ENCODE measurements at regions not wholly inside any gene's neighbourhood (a gene's known extent, or its start where the extent isn't known, plus 50 kb on each side); places are given as distances from the start of the nearest gene placed in this dataset.

DNA sequence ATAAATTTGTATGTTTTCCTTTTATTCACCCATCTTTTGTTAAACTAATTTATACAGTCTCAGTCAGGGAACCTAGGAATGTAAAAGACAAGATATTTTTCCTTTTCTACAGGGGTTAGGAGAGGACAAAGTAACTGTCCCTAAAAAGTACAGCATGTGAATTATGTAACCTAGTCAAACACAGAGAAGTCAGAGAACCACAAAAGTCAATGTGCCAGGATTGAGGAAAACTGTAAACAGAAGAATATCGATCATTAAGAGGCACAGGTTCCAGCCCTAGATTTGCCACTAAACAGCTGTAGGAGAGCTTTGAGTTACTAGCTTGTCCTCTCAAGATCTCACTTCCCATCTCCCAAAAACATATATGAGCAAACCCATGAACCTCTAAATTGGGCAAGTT lies 550.9 kb upstream of the FAT3 start:
- FAIRE-seq (no peak), DNase-seq (ENCODE audit: low spot score) (no peak)

DNA sequence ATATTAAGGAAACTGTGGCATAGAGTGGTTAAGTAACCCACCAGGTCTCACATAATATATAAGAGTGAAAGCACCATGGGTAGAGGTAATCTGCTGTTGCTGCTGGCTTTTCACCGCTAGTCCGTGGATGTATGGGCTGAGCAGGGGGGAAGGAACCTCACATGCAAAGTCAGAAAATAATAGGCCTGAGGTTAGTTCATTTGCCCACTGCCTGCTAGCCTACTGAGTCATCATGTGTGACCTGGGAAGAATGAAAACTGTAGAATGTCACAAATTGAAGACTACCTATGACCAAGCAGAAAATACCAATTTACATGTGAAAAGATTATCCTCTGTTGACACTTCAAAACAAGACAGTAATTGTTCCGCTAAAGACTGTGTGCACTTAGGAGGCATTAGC lies 560.1 kb upstream of the FAT3 start:
- no peak for DNase-seq (ENCODE audit: low spot score)
- FAIRE-seq, result no peak

DNA sequence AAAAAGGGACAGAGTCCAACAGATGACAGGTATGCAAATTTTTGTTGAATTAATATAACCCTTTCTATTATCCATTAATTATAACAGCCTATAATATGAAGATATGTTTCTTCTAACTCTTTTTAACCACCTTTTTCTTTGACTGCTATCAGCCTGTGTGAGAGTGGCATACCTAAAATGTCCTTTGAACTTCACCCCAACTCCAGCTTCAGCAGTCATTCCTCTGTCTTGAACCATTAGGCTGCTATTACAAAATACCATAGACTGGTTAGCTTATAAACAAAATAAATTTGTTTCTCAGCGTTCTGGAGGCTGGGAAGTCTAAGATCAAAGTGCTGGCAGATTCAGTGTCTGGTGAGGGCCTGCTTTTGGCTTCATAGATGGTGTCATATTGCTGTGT lies 564.6 kb upstream of the FAT3 start:
- no peak for DNase-seq (ENCODE audit: low spot score)
- FAIRE-seq, result no peak

- no peak for DNase-seq (ENCODE audit: low spot score)
- no peak for FAIRE-seq
Observed at GRCh38 chr11:91654686-91655085, 569.9 kb upstream of the FAT3 start.

GRCh38 chr11:91653079-91653754 lies 571.4 kb upstream of the FAT3 start:
- FAIRE-seq (no peak), DNase-seq (ENCODE audit: low spot score) (no peak)

DNA sequence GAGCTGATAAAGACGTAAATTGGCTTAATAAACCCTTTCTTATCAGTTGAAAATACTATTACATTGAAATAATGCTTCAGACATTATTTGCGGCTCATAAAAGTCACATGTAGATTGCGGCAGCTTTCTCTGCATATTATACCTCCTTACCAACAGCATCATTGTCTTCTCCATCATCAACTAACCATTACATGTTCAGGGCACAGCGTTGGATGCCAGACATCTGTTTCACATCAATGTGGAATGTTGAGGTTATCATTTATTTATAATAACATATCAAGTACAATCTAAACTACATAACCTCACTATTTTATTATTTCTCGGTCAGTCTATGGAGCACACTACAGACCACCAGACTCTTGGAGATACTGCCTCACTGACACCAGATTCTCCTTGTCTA lies 573.8 kb upstream of the FAT3 start:
- DNase-seq (ENCODE audit: low spot score) (no peak), FAIRE-seq (no peak)

GRCh38 chr11:91641153-91641552 lies 583.5 kb upstream of the FAT3 start:
- no peak for DNase-seq (ENCODE audit: low spot score)
- no peak for FAIRE-seq

DNA sequence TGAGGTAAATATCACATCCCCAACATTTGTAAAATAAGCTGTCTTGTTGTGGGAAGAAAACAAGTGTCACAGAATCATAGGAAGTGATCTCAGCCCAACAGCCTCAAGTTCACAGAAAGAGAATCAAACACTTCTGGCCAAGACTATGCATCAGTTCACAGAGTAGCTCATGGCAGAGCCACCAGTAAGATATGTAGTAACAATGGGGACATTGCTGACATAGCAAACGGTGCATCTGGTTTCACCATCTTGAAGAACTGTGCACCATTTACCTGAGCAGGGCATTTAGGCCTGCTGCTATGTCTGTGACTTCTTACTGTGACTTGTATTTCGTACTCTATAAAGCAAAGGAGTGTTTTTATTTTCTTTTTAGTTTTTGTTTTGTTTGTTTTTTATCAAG lies 585.3 kb upstream of the FAT3 start:
- DNase-seq (ENCODE audit: low spot score), result no peak
- FAIRE-seq, result no peak

- FAIRE-seq (no peak), DNase-seq (ENCODE audit: low spot score) (no peak)
Observed at GRCh38 chr11:91630916-91631673, 593.5 kb upstream of the FAT3 start.

- DNase-seq (ENCODE audit: low spot score) (peak; percentile 5), FAIRE-seq (no peak)
Observed at GRCh38 chr11:91625495-91625894, 599.1 kb upstream of the FAT3 start.

- FAIRE-seq, result no peak
Observed at GRCh38 chr11:91624021-91624420, 600.6 kb upstream of the FAT3 start.

GRCh38 chr11:91608677-91609076 lies 615.9 kb upstream of the FAT3 start:
- no peak for FAIRE-seq
- DNase-seq (ENCODE audit: low spot score), result no peak

More at GRCh38 chr11:91624021-91624420, 600.6 kb upstream of the FAT3 start:
- no peak for DNase-seq (ENCODE audit: low spot score)

- FAIRE-seq (no peak), DNase-seq (ENCODE audit: low spot score) (no peak)
Observed at GRCh38 chr11:91596111-91596510, 628.5 kb upstream of the FAT3 start.

DNA sequence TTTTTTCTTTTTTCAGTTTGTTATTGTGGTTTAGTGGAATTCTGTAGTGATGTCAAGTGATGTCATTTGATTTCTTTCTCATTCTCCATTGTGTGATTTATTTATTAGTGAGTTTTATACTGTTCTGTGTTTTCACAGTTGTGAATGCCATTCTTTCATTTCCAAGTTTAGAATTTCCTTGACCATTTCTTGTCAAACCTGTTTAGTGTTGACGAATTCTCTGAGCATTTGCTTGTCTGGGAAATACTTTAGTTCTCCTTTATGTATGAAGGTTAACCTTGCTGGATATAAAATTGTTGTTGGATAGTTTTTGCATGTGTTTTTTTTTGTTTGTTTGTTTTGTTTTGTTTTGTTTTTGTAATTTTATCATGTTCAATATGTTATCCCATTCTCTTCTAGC lies 633.6 kb upstream of the FAT3 start:
- DNase-seq (ENCODE audit: low spot score) (no peak), FAIRE-seq (no peak)

- FAIRE-seq, result no peak
- DNase-seq (ENCODE audit: low spot score), result no peak
Observed at GRCh38 chr11:91587131-91587530, 637.5 kb upstream of the FAT3 start.

DNA sequence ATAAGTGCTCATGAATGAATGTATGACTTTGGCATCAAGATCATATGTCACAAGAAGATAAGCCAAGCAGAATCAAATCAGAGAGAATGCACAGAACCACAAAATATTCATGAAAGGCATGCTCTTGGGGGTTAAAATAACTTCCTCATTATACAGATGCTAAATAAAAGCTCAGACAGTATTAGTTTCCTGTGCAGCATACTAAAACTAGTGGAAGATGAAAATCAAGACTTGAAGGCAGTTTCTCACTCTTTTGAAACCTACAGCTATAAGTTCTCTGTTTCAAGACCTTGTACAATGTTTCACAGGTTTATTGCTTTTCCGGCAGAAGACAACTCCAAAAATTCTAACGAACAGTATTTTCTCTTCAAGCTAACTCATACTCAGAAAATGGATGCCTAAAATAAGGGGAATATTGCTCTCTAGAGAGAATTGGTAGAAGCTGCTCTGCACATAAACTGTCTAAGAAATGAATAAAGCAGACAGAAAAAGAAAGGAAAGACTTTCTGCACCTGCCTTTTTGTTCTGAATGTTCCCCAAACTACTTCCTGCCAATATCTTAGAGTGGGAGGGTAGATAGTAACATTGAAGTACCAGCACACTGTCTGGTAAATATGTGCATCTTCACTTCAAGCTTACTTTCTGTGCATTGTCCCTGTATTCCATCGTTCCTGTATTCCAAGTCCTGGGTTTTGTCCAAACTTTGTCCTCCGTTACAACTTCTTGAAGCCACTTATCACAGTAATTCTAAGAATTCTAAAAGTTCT lies 639.4 kb upstream of the FAT3 start:
- no peak for DNase-seq (ENCODE audit: low spot score)
- no peak for FAIRE-seq

GRCh38 chr11:91563176-91563575 lies 661.4 kb upstream of the FAT3 start:
- DNase-seq (ENCODE audit: low spot score), result no peak
- FAIRE-seq, result no peak

- FAIRE-seq, result no peak
- no peak for DNase-seq (ENCODE audit: low spot score)
Observed at GRCh38 chr11:91560434-91560833, 664.2 kb upstream of the FAT3 start.

DNA sequence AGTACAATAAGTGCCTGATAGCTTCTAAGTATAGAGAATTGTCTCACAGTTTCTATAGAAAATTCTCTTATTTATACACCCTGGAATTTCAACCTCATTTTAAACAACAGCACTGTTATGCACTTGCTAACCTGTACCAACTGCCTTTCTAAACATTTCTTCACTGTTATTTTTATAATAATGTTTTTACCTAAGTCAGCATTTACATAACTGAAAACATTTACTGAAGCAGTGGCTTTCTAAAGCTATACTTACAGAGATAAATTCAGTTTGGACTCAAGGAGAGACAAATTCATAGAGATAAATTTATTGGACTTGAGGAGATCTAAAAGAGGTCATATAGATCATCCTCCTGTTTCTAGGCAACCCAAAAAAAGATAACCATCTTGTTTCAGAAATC lies 686.6 kb upstream of the FAT3 start:
- DNase-seq (ENCODE audit: low spot score), result no peak
- no peak for FAIRE-seq

DNA sequence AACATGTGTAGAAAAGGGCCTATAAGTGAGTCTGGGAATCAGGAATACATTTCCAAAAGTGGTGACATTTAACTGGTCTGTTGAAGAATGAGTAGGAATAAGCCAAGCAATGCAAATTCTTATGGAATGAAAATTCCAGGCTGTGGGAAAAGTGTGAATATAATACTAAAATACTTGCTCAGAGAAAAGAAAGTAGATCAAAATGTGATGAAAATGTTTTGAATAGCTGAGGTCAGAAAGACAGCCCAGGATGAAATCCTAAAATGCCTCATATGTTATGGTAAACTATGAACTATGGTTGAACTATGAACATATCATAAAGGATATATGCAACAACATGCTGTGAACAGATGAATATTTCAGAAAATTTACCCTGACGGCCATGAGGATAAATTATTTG lies 688.3 kb upstream of the FAT3 start:
- no peak for FAIRE-seq
- DNase-seq (ENCODE audit: low spot score), result no peak

DNA sequence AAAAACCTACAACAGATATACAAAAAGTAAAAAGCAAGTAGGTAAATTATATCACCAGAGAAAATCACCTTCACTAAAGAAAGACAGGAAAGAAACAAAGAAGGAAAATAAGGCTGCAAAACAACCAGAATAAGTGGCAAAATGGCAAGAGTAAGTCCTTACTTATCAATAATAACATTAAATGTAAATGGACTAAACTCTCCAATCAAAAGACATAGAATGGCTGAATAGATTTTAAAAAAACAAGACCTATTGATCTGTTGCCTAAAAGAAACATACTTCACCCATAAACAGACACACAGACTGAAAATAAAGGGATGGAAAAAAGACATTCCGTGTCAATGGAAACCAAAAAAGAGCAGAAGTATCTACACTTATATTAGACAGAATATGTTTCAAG lies 695.7 kb upstream of the FAT3 start:
- DNase-seq (ENCODE audit: low spot score) (no peak), FAIRE-seq (no peak)

DNA sequence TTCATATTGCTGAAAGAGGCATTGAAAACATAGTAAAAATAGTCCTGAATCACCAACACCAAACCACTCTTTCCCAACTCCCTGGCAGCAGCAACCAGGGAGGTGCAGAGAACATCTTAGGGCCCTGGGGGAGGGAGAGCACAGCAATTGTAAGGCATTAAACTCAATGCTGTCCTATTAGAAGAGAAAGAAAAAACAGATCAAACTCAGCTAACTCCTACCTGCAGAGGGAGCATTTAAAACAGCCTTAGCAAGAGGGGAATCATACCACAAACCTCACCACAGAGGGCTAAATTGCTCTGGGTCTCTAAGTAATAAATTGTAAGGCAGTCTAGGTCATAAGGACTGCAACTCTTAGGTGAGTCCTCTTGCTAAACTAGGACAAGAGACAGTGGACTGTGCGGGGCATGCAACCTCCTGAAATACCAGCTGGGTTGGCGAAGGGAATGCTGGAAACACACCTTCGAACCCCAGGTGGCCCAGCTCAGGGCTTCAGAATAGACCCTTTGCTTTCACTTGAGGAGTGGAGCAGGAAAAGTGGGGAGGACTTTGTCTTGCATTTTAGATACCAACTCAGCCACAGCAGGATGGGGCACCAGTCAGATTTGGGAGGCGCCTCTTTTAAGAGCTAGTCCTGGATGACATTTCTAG lies 697.1 kb upstream of the FAT3 start:
- no peak for FAIRE-seq

More for the DNA sequence above, 697.1 kb upstream of the FAT3 start:
- DNase-seq (ENCODE audit: low spot score), result no peak

Measured in RCC 7860 (cell line).